ENCODE measurements at regions not wholly inside any gene's neighbourhood (a gene's known extent, or its start where the extent isn't known, plus 50 kb on each side); places are given as distances from the start of the nearest gene placed in this dataset.
"Not testable (repeated sequence)": the region's sequence is repeated elsewhere in the genome, so short reads cannot be mapped to it uniquely, and the experiment has no call there.

DNA sequence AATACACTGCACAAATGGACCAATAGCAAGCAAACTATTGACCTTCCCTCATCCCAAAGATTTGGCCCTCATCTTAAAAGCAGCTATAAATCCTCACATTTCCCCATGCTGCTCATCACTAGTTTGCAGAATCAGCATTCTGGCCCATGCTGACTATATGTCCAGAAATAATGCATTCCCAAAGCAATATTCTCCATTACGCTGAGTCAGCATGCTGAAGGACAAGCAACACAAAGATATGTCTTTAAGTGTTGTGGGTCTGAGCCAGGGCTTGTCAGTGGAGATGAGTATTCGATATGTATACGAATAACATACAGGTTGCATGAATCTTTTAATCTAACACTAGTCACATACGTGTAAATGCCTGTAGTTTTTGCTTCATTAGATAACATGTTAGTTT is 1045.0 kb upstream of the DDX18 start:
- no peak for DNase-seq (ENCODE audit: low spot score in 2 of 2)
- intact Hi-C loops (cut with DNase I; ENCODE audit: low total_unique reads): no loop called here
- no peak overlapping the region for H3K4me3 ChIP-seq (ENCODE audit: low read depth, poor library complexity, severe bottlenecking)
- no peak for TF ChIP-seq POLR2A (IDR thresholded peaks at IDR 0.05)
- TF ChIP-seq, protein P1, sequence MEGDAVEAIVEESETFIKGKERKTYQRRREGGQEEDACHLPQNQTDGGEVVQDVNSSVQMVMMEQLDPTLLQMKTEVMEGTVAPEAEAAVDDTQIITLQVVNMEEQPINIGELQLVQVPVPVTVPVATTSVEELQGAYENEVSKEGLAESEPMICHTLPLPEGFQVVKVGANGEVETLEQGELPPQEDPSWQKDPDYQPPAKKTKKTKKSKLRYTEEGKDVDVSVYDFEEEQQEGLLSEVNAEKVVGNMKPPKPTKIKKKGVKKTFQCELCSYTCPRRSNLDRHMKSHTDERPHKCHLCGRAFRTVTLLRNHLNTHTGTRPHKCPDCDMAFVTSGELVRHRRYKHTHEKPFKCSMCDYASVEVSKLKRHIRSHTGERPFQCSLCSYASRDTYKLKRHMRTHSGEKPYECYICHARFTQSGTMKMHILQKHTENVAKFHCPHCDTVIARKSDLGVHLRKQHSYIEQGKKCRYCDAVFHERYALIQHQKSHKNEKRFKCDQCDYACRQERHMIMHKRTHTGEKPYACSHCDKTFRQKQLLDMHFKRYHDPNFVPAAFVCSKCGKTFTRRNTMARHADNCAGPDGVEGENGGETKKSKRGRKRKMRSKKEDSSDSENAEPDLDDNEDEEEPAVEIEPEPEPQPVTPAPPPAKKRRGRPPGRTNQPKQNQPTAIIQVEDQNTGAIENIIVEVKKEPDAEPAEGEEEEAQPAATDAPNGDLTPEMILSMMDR (IDR thresholded peaks at IDR 0.05): no peak
- 79 to 95% methylated on average over 4 of the region's 4 CpGs for WGBS, 2 donors

DNA sequence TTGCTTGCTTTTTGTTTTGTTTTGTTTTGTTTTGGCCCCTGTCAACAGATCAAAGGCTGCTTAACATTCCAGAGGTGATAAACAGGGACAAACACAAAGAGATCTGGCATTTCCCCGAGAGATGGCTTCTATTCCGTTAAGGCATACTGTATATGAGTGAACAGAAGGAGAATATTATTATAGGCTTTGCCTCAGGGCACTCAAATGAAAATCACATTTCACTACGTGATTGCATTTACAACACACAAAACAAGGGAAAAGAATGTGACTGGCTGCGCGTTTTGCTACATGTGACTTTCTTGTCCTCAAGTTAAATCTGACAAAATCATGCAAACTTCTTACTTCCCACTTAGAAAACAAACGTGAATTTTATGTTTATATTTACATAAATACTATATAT is 1037.9 kb upstream of the DDX18 start:
- intact Hi-C loops (cut with DNase I; ENCODE audit: low total_unique reads): no loop called here
- no peak for DNase-seq (ENCODE audit: low spot score in 2 of 2)
- WGBS, 2 donors: 42 to 50% methylated on average over 6 of the region's 6 CpGs
- TF ChIP-seq POLR2A (IDR thresholded peaks at IDR 0.05): no peak
- TF ChIP-seq, protein P1 (IDR thresholded peaks at IDR 0.05): no peak
- H3K4me3 ChIP-seq (ENCODE audit: low read depth, poor library complexity, severe bottlenecking): no peak overlapping the region

DNA sequence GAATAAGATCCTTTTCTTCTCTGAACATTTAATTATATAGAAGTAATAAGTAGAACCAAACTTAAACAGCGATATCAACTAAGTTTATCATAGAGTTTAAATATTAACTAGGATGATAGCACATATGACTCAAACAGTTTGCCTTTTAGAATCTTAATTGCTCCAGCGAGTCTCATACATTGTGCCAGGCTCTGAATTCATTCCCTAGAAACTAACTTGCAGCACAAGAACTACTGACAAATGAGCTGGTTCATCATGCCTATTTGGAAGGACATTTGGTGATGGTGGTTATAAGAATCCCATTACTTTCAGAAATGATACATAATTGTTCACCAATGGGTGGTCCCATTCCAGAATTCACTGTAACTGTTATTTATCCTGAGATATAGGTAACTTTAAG is 1026.6 kb upstream of the DDX18 start:
- 85 to 91% methylated on average over 2 of the region's 2 CpGs for WGBS, 2 donors
- no peak for DNase-seq (ENCODE audit: low spot score in 2 of 2)
- intact Hi-C loops (cut with DNase I; ENCODE audit: low total_unique reads): no loop called here
- H3K4me3 ChIP-seq (ENCODE audit: low read depth, poor library complexity, severe bottlenecking): no peak overlapping the region
- TF ChIP-seq, protein P1 (IDR thresholded peaks at IDR 0.05): no peak
- no peak for TF ChIP-seq POLR2A (IDR thresholded peaks at IDR 0.05)

DNA sequence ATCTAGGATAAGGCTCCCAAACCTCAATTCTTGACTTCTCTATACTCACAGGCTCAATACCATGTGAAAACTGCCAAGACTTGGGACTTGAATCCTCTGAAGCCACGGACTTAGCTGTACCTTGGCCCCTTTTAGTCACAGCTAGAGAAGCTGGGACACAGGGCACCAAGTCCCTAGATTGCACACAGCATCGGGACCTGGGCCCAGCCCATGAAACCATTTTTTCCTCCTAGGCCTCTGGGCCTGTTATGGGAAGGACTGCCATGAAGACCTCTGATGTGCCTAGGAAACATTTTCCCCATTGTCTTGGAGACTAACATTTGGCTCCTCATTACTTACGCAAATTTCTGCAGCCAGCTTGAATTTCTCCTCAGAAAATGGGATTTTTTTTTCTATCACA is 1011.8 kb upstream of the DDX18 start:
- 69 to 81% methylated on average over 3 of the region's 3 CpGs for WGBS, 2 donors
- no peak overlapping the region for H3K4me3 ChIP-seq (ENCODE audit: low read depth, poor library complexity, severe bottlenecking)
- DNase-seq (ENCODE audit: low spot score in 2 of 2): no peak
- no peak for TF ChIP-seq POLR2A (IDR thresholded peaks at IDR 0.05)
- TF ChIP-seq, protein P1 (IDR thresholded peaks at IDR 0.05): no peak
- intact Hi-C loops (cut with DNase I; ENCODE audit: low total_unique reads): no loop called here

DNA sequence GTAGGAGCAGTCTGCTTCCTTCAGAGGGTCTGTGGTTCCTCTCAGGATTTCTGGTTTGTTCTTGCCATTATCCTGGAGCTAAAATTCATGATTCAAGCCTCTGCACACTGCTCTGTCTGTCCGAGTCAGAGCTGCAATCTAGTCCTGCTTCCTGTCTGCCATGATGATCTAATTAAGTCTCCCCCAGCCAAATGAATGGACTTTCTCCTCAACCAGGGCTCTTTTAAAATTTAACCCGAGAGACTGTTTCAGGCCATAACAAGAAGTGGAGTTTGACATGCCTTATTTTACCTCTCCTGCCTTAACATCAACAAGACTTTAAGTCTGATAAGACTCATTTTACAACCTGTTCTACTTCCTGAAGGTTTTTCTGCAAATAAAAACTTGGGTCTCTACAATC is 1009.6 kb upstream of the DDX18 start:
- intact Hi-C loops (cut with DNase I; ENCODE audit: low total_unique reads): no loop called here
- 39 to 54% methylated on average over 2 of the region's 2 CpGs for WGBS, 2 donors
- no peak overlapping the region for H3K4me3 ChIP-seq (ENCODE audit: low read depth, poor library complexity, severe bottlenecking)
- TF ChIP-seq, protein P1 (IDR thresholded peaks at IDR 0.05): no peak
- TF ChIP-seq POLR2A (IDR thresholded peaks at IDR 0.05): no peak
- DNase-seq (ENCODE audit: low spot score in 2 of 2): no peak

DNA sequence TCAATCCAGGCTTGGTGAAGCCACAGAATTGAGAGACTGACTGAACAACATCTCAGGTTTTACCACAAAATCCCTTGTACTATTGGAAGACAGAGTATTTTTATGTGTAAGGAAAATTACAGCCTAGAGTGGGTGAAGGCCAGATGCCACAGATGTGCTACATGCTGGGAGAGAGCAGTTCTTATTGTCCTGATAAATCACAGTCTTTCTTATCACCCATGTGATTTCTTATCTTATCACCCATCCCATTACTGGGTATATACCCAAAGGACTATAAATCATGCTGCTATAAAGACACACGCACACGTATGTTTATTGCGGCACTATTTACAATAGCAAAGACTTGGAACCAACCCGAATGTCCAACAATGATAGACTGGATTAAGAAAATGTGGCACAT is 1008.0 kb upstream of the DDX18 start:
- DNase-seq (ENCODE audit: low spot score in 2 of 2); intact Hi-C loops (cut with DNase I; ENCODE audit: low total_unique reads): not testable (repeated sequence)
- 83 to 96% methylated on average over 4 of the region's 4 CpGs for WGBS, 2 donors

More for the DNA sequence above, 1008.0 kb upstream of the DDX18 start:
- not testable (repeated sequence) for H3K4me3 ChIP-seq (ENCODE audit: low read depth, poor library complexity, severe bottlenecking)

All from lower leg skin (tissue), 4 donors.